ENCODE measurements at regions not wholly inside any gene's neighbourhood (a gene's known extent, or its start where the extent isn't known, plus 50 kb on each side); places are given as distances from the start of the nearest gene placed in this dataset.

DNA sequence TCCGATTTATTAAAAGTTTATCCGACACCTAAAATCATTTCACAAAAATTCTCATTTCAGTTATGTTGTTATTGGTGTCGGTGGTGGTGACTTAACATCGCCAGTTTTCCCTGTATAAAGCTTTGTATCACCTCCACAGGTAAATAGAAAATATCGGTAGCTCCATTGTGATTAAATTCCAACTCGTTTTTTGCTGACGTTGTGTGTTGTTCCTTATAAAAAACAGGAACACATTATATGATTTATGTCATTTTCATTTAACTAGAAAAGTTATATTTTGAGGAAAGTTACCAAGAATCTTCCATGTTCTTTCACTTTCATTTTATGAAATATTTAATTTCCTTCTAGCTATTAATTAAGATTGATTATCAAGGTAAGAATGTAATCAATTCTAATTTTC is 635.9 kb downstream of the CDH18 start:
- no peaks in the 10 kb centered on the region for H3K4me1 ChIP-seq
- no peaks in the 10 kb centered on the region for H3K27me3 ChIP-seq
- ATAC-seq (no peak), DNase-seq (no peak)
- in situ Hi-C loops (cut with MboI; ENCODE audit: low sequenced_read_pairs in 4 of 4): no loop called here
- H3K4me3 ChIP-seq: no peak overlapping the region
- no peaks in the 10 kb centered on the region for H3K9me3 ChIP-seq
- TF ChIP-seq, protein P1, sequence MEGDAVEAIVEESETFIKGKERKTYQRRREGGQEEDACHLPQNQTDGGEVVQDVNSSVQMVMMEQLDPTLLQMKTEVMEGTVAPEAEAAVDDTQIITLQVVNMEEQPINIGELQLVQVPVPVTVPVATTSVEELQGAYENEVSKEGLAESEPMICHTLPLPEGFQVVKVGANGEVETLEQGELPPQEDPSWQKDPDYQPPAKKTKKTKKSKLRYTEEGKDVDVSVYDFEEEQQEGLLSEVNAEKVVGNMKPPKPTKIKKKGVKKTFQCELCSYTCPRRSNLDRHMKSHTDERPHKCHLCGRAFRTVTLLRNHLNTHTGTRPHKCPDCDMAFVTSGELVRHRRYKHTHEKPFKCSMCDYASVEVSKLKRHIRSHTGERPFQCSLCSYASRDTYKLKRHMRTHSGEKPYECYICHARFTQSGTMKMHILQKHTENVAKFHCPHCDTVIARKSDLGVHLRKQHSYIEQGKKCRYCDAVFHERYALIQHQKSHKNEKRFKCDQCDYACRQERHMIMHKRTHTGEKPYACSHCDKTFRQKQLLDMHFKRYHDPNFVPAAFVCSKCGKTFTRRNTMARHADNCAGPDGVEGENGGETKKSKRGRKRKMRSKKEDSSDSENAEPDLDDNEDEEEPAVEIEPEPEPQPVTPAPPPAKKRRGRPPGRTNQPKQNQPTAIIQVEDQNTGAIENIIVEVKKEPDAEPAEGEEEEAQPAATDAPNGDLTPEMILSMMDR (IDR thresholded peaks at IDR 0.05 in 4 of 5, conservative IDR thresholded peaks at IDR 0.05 in 1 of 5): no peak
- no peak for TF ChIP-seq POLR2A (IDR thresholded peaks at IDR 0.05)
- no peaks in the 10 kb centered on the region for H3K36me3 ChIP-seq
- intact Hi-C loops (cut with DNase I; ENCODE audit: low total_unique reads): no loop called here
- no peak overlapping the region for H3K27ac ChIP-seq

DNA sequence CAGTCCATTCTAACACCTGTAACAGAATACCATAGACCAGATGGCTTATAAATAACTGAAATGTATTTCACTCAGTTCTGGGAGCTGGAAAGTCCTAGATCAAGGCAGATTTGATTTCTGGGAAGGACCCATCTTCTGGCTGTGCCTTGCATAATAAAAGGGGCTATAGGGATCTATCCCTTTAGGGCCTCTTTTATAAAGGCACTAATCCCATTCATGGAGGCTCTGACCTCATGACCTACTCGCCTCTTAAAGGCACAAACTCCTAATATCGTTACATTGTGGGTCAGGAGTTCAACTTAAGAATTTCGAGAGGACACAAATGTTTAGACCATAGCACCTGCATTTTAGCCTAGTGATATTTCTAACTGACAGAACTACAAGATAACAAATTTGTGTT is 619.0 kb downstream of the CDH18 start:
- Histone ChIP-seq H3K27ac (no peak overlapping the region), H3K4me1 (no peaks in the 10 kb centered on the region), H3K9me3 (no peaks in the 10 kb centered on the region), H3K27me3 (no peaks in the 10 kb centered on the region), H3K36me3 (no peaks in the 10 kb centered on the region), H3K4me3 (no peak overlapping the region)
- ATAC-seq (no peak), DNase-seq (no peak)
- intact Hi-C loops (cut with DNase I; ENCODE audit: low total_unique reads) (no loop called here), in situ Hi-C loops (cut with MboI; ENCODE audit: low sequenced_read_pairs in 4 of 4) (no loop called here)
- TF ChIP-seq POLR2A (IDR thresholded peaks at IDR 0.05): no peak
- TF ChIP-seq, protein P1 (IDR thresholded peaks at IDR 0.05 in 4 of 5, conservative IDR thresholded peaks at IDR 0.05 in 1 of 5): no peak

DNA sequence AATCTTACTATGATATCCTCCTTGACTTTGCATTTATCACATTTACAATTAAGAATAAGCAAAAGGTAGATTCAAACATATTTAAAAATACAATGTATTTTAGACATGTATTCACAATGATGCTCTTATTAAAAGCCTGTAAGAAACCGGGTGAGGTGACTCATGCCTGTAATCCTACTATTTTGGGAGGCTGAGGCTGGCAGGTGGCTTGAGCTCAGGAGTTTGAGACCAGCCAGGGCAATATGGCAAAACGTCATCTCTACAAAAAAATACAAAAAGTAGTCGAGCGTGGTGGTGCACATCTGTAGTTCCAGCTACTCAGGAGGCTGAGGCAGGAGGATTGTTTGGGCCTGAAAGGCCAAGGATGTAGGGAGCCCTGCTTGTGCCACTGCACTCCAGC is 618.4 kb downstream of the CDH18 start:
- no peaks in the 10 kb centered on the region for H3K9me3 ChIP-seq
- in situ Hi-C loops (cut with MboI; ENCODE audit: low sequenced_read_pairs in 4 of 4) (no loop called here), intact Hi-C loops (cut with DNase I; ENCODE audit: low total_unique reads) (no loop called here)
- ATAC-seq: no peak
- TF ChIP-seq, protein P1 (IDR thresholded peaks at IDR 0.05 in 4 of 5, conservative IDR thresholded peaks at IDR 0.05 in 1 of 5): no peak
- TF ChIP-seq POLR2A (IDR thresholded peaks at IDR 0.05): no peak
- no peaks in the 10 kb centered on the region for H3K27me3 ChIP-seq
- no peak overlapping the region for H3K4me3 ChIP-seq
- H3K36me3 ChIP-seq: no peaks in the 10 kb centered on the region
- H3K27ac ChIP-seq: no peak overlapping the region
- DNase-seq: no peak
- no peaks in the 10 kb centered on the region for H3K4me1 ChIP-seq

DNA sequence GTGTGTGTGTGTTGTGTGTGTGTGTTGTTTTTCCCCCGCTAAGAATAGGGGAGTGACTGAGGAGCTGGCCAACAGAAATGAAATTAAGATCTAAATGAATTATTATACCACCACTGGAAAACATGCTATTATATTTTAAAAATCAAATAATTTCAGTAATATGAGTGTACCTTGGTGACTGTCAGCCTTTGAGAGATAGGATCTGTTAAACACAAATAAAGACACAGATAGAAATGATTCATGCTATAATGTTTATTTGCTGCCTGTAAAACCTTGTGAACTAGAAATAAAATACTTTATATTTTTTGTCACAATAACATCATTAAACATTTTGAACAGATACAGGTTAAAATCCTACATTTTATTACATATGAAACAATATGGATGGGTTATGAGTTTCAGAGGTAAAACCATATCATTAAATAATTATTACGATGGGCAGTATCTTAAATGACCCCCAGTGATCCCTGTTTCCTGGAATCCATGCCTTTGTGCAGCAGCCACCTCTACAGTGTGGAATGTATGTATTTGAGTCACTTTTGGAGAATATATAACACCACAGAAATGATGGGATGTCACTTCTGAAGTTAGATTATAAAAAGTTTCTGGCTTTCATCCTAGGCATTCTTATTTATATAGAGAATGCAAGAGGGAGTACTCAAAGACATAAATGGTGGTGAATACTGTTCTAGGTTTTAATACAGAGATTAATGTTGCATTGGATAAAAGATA is 617.2 kb downstream of the CDH18 start:
- Histone ChIP-seq H3K4me1 (no peaks in the 10 kb centered on the region), H3K27ac (no peak overlapping the region), H3K9me3 (no peaks in the 10 kb centered on the region), H3K4me3 (no peak overlapping the region), H3K27me3 (no peaks in the 10 kb centered on the region), H3K36me3 (no peaks in the 10 kb centered on the region)
- in situ Hi-C loops (cut with MboI; ENCODE audit: low sequenced_read_pairs in 4 of 4): no loop called here
- intact Hi-C loops (cut with DNase I; ENCODE audit: low total_unique reads): no loop called here
- DNase-seq: no peak
- TF ChIP-seq, protein P1 (IDR thresholded peaks at IDR 0.05 in 4 of 5, conservative IDR thresholded peaks at IDR 0.05 in 1 of 5): no peak
- no peak for TF ChIP-seq POLR2A (IDR thresholded peaks at IDR 0.05)
- no peak for ATAC-seq

DNA sequence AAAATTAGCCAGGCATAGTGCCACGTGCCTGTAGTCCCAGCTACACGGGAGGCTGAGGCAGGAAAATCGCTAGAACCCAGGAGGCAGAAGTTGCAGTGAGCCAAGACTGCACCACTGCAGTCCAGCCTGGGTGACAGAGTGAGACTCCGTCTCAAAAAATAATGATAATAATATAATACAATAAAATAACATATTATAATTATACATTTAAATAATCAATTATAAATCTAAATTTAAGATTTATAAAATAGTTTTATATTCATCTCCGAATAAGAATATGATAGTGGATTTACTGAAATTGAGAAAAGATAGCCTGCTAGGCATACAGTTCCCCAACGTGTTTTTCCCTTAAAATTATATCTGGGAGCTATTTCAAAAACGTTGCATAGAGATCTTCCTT is 599.6 kb downstream of the CDH18 start:
- no peak for DNase-seq
- Histone ChIP-seq H3K4me1 (no peaks in the 10 kb centered on the region), H3K9me3 (no peaks in the 10 kb centered on the region), H3K36me3 (no peaks in the 10 kb centered on the region), H3K27me3 (no peaks in the 10 kb centered on the region), H3K4me3 (no peak overlapping the region), H3K27ac (no peak overlapping the region)
- intact Hi-C loops (cut with DNase I; ENCODE audit: low total_unique reads) (no loop called here), in situ Hi-C loops (cut with MboI; ENCODE audit: low sequenced_read_pairs in 4 of 4) (no loop called here)
- ATAC-seq: no peak
- no peak for TF ChIP-seq POLR2A (IDR thresholded peaks at IDR 0.05)
- TF ChIP-seq, protein P1 (IDR thresholded peaks at IDR 0.05 in 4 of 5, conservative IDR thresholded peaks at IDR 0.05 in 1 of 5): no peak
